AG04450 (cell line): ENCODE measurements at regions not wholly inside any gene's neighbourhood (a gene's known extent, or its start where the extent isn't known, plus 50 kb on each side); places are given as distances from the start of the nearest gene placed in this dataset.

Source experiments
- CTCF ChIA-PET: fragments of 300-600, 350-600 bp; formaldehyde crosslinking; extraction: SDS; loops from one replicate; lab custom pipeline; 2022; ENCODE audit warnings: antibody characterized with exemption, inconsistent platforms; lab: Charles Lee
- POLR2A ChIA-PET: fragments of 350-600 bp; formaldehyde crosslinking; extraction: SDS; loops from one replicate; lab custom pipeline; 2021; ENCODE audit warnings: antibody characterized with exemption, inconsistent platforms; lab: Yijun Ruan, JAX
- DNase-seq: peaks from one replicate; pipeline ENCODE4 v3.0.0-alpha.2; 2011; ENCODE audit warnings: low read depth, low spot score
- H3K27ac ChIP-seq: one replicate; pipeline ENCODE4 v1.5.1; 2012; ENCODE audit warnings: low read depth, low read length, control low read depth
- H3K27me3 ChIP-seq: one replicate; pipeline ENCODE4 v1.6.0; 2012; ENCODE audit warnings: low read length; ENCODE audit not compliant: control insufficient read depth, insufficient read depth
- H3K4me3 ChIP-seq: 2 replicates; pipeline ENCODE4 v1.5.1; 2011; ENCODE audit warnings: mild to moderate bottlenecking, low read depth, low read length, control low read depth
- H3K9me3 ChIP-seq: 2 replicates; pipeline ENCODE4 v1.5.1; 2012; ENCODE audit warnings: low read length; ENCODE audit not compliant: control insufficient read depth, insufficient read depth
- TF ChIP-seq, protein P1 (sequence below): IDR thresholded peaks from 2 replicates; pipeline ENCODE4 v1.5.1; 2011; ENCODE audit warnings: low read depth, low read length, control low read depth, inconsistent platforms

DNA sequence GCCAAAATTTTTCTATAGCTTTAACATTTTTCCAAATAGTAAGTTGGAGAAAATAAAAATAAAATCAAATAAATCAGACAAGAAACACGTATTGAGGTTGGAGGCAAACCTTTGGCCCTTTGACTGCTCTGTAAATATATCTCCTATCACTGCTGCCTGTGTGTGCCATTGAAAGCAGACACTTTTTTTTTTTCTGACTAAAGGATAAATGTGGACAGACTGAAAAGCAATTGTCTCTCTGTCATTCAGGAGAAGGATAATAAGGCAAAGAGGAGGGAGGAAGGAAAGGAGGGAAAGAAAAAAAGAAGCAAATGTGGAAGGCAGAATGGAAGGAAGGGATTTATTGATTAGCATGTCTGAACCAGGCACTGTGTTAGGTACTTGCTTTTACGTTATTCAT, 85.2 kb upstream of the SULF2 start:
- Histone ChIP-seq H3K4me3 (no peak overlapping the region), H3K9me3 (no peaks in the 10 kb centered on the region; the same call in 1 of the 2 replicates), H3K27ac (no peak overlapping the region), H3K27me3 (no peaks in the 10 kb centered on the region)
- no peak for DNase-seq
- POLR2A ChIA-PET = no interaction called here
- CTCF ChIA-PET = no interaction called here
- TF ChIP-seq, protein P1, sequence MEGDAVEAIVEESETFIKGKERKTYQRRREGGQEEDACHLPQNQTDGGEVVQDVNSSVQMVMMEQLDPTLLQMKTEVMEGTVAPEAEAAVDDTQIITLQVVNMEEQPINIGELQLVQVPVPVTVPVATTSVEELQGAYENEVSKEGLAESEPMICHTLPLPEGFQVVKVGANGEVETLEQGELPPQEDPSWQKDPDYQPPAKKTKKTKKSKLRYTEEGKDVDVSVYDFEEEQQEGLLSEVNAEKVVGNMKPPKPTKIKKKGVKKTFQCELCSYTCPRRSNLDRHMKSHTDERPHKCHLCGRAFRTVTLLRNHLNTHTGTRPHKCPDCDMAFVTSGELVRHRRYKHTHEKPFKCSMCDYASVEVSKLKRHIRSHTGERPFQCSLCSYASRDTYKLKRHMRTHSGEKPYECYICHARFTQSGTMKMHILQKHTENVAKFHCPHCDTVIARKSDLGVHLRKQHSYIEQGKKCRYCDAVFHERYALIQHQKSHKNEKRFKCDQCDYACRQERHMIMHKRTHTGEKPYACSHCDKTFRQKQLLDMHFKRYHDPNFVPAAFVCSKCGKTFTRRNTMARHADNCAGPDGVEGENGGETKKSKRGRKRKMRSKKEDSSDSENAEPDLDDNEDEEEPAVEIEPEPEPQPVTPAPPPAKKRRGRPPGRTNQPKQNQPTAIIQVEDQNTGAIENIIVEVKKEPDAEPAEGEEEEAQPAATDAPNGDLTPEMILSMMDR = no peak

DNA sequence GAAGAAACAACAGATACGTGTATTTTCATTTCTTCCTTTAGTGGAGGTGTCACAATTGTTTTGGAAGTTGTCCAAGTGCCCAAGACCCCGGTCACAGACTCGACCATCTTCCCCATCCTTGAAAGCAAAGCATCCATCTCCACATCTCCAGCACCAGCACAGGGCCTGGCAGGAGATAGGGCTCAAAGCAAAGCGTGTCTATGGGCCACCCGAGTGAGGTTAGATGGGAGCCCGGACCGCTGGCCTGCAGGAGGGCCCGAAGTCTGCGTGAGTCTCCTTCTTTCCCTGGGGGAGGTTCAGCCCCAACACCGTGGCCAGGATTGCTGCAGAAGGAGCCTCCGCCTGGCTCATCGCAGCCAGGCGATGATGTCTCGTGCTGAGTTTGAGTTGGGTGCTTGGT, 83.5 kb upstream of the SULF2 start:
- no peak overlapping the region for H3K27ac ChIP-seq
- TF ChIP-seq, protein P1 = no peak
- CTCF ChIA-PET = no interaction called here
- no peak overlapping the region for H3K4me3 ChIP-seq
- no peaks in the 10 kb centered on the region for H3K27me3 ChIP-seq
- DNase-seq = no peak
- H3K9me3 ChIP-seq = no peaks in the 10 kb centered on the region; the same call in 1 of the 2 replicates
- POLR2A ChIA-PET = no interaction called here

DNA sequence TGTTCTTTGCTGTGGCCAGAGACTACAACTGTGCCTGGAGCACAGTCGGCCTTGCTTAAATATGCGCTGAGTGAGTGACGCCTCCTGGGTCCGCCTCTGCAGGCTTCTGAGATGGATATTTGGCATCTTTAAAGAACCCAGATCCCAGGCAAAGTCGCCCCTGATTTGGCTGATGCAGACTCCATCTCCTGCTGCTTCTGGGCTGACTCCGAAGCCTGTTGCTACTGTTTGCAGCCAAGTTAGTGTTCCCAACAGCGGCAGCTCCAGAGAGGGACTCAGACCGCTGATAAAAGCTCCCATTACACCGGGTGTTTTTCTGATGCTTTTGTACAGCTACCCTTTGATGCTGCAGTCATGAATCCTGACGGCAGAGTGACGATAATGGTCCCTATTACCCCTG, 83.0 kb upstream of the SULF2 start:
- no peaks in the 10 kb centered on the region for H3K27me3 ChIP-seq
- no peak overlapping the region for H3K27ac ChIP-seq
- TF ChIP-seq, protein P1 = no peak
- DNase-seq = no peak
- ChIA-PET CTCF (no interaction called here), POLR2A (no interaction called here)
- H3K9me3 ChIP-seq = no peaks in the 10 kb centered on the region; the same call in 1 of the 2 replicates
- no peak overlapping the region for H3K4me3 ChIP-seq

DNA sequence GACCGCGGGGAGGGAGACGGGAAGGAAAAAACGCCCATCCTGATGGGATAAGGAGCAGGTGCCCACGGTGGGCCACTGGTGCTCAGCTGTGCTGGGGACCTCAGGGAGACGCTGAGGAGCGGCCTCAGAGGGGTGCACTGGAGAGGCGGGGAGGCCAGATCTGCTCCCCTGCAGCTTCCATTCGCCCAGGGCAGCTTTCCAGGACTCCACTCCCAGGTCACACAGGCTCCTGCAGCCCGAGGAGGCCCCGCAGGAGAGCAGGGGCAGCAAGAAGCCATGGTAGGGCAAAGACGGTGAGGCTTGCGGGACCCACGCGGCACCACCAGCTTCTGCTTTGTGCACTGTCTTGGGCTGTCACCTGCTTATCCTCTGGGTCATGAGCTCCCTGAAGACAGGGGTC, 82.5 kb upstream of the SULF2 start:
- Histone ChIP-seq H3K27me3 (no peaks in the 10 kb centered on the region), H3K9me3 (no peaks in the 10 kb centered on the region; the same call in 1 of the 2 replicates), H3K27ac (no peak overlapping the region), H3K4me3 (no peak overlapping the region)
- CTCF ChIA-PET = no interaction called here
- DNase-seq = no peak
- TF ChIP-seq, protein P1 = no peak
- POLR2A ChIA-PET = no interaction called here

DNA sequence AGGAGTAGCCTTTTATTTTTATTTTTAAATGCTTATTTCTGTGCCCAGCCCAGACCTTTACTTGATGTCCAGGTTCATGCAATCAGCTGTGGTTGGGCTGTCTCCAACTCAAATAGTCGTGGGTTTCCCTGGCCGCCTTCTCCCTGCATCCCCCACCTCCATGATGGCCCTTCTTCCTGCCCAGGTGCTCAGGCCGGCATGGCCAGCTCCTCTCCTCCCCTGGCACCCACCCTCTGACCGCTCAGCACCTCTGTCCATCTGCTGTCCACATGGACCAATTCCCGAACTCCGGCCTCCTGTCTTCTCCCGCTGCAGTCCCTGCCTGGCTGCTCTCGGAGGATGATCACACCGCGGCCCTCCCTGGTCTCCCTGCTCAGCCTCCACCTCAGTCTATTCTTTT, 81.2 kb upstream of the SULF2 start:
- ChIA-PET POLR2A (no interaction called here), CTCF (no interaction called here)
- Histone ChIP-seq H3K4me3 (no peak overlapping the region), H3K9me3 (no peaks in the 10 kb centered on the region; the same call in 1 of the 2 replicates), H3K27me3 (no peaks in the 10 kb centered on the region), H3K27ac (no peak overlapping the region)
- no peak for DNase-seq
- TF ChIP-seq, protein P1 = no peak
